Fibroblast of peridontal ligament (primary cell): ENCODE measurements at regions not wholly inside any gene's neighbourhood (a gene's known extent, or its start where the extent isn't known, plus 50 kb on each side); places are given as distances from the start of the nearest gene placed in this dataset.

Experiments
- DNase-seq: peaks from one replicate; pipeline ENCODE4 v3.0.0-alpha.2; 2010; ENCODE audit errors: extremely low read depth

GRCh38 chr10:131560706-131561355, 249.3 kb upstream of the TCERG1L start:
- no peak for DNase-seq

GRCh38 chr10:131561897-131562296, 250.4 kb upstream of the TCERG1L start:
- no peak for DNase-seq

- no peak for DNase-seq
Measured at GRCh38 chr10:131563411-131563810, 251.9 kb upstream of the TCERG1L start.

- DNase-seq = no peak
Measured at GRCh38 chr10:131567279-131568162, 256.0 kb upstream of the TCERG1L start.

GRCh38 chr10:131568866-131569265, 257.3 kb upstream of the TCERG1L start:
- DNase-seq = no peak

- no peak for DNase-seq
Measured at GRCh38 chr10:131569851-131570715, 258.6 kb upstream of the TCERG1L start.

- no peak for DNase-seq
Measured at GRCh38 chr10:131570716-131571307, 259.3 kb upstream of the TCERG1L start.

GRCh38 chr10:131571346-131571745, 259.8 kb upstream of the TCERG1L start:
- DNase-seq = no peak

GRCh38 chr10:131571865-131572264, 260.3 kb upstream of the TCERG1L start:
- DNase-seq = no peak

GRCh38 chr10:131573256-131573655, 261.7 kb upstream of the TCERG1L start:
- DNase-seq = no peak

GRCh38 chr10:131573707-131574106, 262.2 kb upstream of the TCERG1L start:
- no peak for DNase-seq

- no peak for DNase-seq
Measured at GRCh38 chr10:131574363-131574706, 262.8 kb upstream of the TCERG1L start.

GRCh38 chr10:131574707-131575430, 263.3 kb upstream of the TCERG1L start:
- no peak for DNase-seq

- no peak for DNase-seq
Measured at GRCh38 chr10:131575877-131576276, 264.4 kb upstream of the TCERG1L start.

- DNase-seq = no peak
Measured at GRCh38 chr10:131576341-131577177, 265.0 kb upstream of the TCERG1L start.

GRCh38 chr10:131577178-131577555, 265.6 kb upstream of the TCERG1L start:
- no peak for DNase-seq

GRCh38 chr10:131577786-131578471, 266.4 kb upstream of the TCERG1L start:
- DNase-seq = no peak

GRCh38 chr10:131578472-131578970, 267.0 kb upstream of the TCERG1L start:
- DNase-seq = no peak

- no peak for DNase-seq
Measured at GRCh38 chr10:131579251-131580071, 267.9 kb upstream of the TCERG1L start.
